GM12878 (cell line): ENCODE measurements at regions not wholly inside any gene's neighbourhood (a gene's known extent, or its start where the extent isn't known, plus 50 kb on each side); places are given as distances from the start of the nearest gene placed in this dataset.

Source experiments
- ATAC-seq: fragments of 200-7000 bp; cut with Tn5 transposase; 3 replicates; pipeline ENCODE4 v1.9.1; 2020; ENCODE audit warnings: mild to moderate bottlenecking, moderate library complexity
- BruUV-seq: library from RNA; stranded (reverse); fragments of 400-500 nt; replicated peaks from 2 replicates; lab custom pipeline; 2021; lab: Mats Ljungman, UMichigan
- CTCF ChIA-PET: fragments of 300-600 bp; sonication (Branson Sonifier 250); formaldehyde crosslinking; extraction: SDS; loops from one replicate; lab custom pipeline; 2021; ENCODE audit warnings: inconsistent platforms; lab: Yijun Ruan, JAX
- POLR2A ChIA-PET: fragments of 350-600 bp; formaldehyde crosslinking; extraction: SDS; loops from one replicate; lab custom pipeline; 2021; ENCODE audit warnings: inconsistent platforms; lab: Charles Lee
- RAD21 ChIA-PET: fragments of 300-600 bp; sonication (Branson Sonifier 250); formaldehyde crosslinking; loops from one replicate; lab custom pipeline; 2023; ENCODE audit warnings: antibody characterized with exemption; ENCODE audit not compliant: unreplicated experiment; lab: Charles Lee
- SMC1A ChIA-PET: fragments of 300-600 bp; sonication (Branson Sonifier 250); formaldehyde crosslinking; loops from one replicate; lab custom pipeline; 2023; ENCODE audit not compliant: unreplicated experiment, uncharacterized antibody; lab: Charles Lee
- DNase-seq: peaks from one replicate; pipeline ENCODE4 v3.0.0-alpha.2; 2011; ENCODE audit warnings: low read depth, low spot score
- FAIRE-seq: peaks from 3 replicates; lab custom pipeline; 2011; peaks lifted over from hg19 to GRCh38; lab: Jason Lieb, UNC
- H2AFZ ChIP-seq: 2 replicates; pipeline ENCODE4 v1.6.0; 2011; ENCODE audit warnings: low read depth, low read length, control low read depth; ENCODE audit not compliant: control insufficient read depth
- H3K27ac ChIP-seq: 2 replicates; pipeline ENCODE4 v1.5.1; 2011; ENCODE audit warnings: control low read depth; ENCODE audit not compliant: control insufficient read depth, insufficient read depth
- H3K27me3 ChIP-seq, 2 experiments: replicated peaks in 1 of 2; 2 replicates each; pipeline versions ENCODE4 v1.6.0 to v1.6.1; 2011; ENCODE audit warnings: low read length in 1 of 2; ENCODE audit not compliant: control insufficient read depth in 2 of 2, insufficient read depth in 2 of 2
- H3K36me3 ChIP-seq, 2 experiments: 2 replicates each; pipeline ENCODE4 v1.5.1; 2011; ENCODE audit warnings: low read length in 1 of 2; ENCODE audit not compliant: control insufficient read depth in 2 of 2, insufficient read depth in 2 of 2
- H3K4me1 ChIP-seq: 2 replicates; pipeline ENCODE4 v1.6.1; 2011; ENCODE audit warnings: mild to moderate bottlenecking, low read length, moderate library complexity, mixed read lengths; ENCODE audit not compliant: control insufficient read depth, insufficient read depth
- H3K4me2 ChIP-seq: 2 replicates; pipeline ENCODE4 v1.6.0; 2011; ENCODE audit warnings: control low read depth; ENCODE audit not compliant: control insufficient read depth, insufficient read depth
- H3K4me3 ChIP-seq: fragments of 200-600 bp; sonication (generic); 2 replicates; pipeline ENCODE4 v1.5.1; 2016
- H3K79me2 ChIP-seq: 2 replicates; pipeline ENCODE4 v1.6.0; 2011; ENCODE audit warnings: low read length; ENCODE audit not compliant: control insufficient read depth, insufficient read depth
- H3K9ac ChIP-seq: 2 replicates; pipeline ENCODE4 v1.8.0; 2011; ENCODE audit warnings: low read length, control low read depth, mixed read lengths; ENCODE audit not compliant: control insufficient read depth, insufficient read depth
- H3K9me3 ChIP-seq: replicated peaks from 3 replicates; pipeline ENCODE4 v1.5.1; 2011; ENCODE audit warnings: mild to moderate bottlenecking, low read length; ENCODE audit not compliant: control insufficient read depth, insufficient read depth
- H4K20me1 ChIP-seq: 2 replicates; pipeline ENCODE4 v1.6.0; 2011; ENCODE audit not compliant: control insufficient read depth, insufficient read depth
- ATF7 ChIP-seq: fragments of 450-650 bp; IDR thresholded peaks from 2 replicates; pipeline ENCODE4 v1.6.1; 2016; ENCODE audit warnings: low read depth, mild to moderate bottlenecking
- NFIC ChIP-seq: IDR thresholded peaks from 2 replicates; pipeline ENCODE4 v1.6.1; 2012; ENCODE audit warnings: low read depth, mild to moderate bottlenecking, inconsistent platforms, low read length, moderate library complexity
- NR2C1 ChIP-seq: fragments of 450-650 bp; IDR thresholded peaks from 2 replicates; pipeline ENCODE4 v1.6.1; 2017; ENCODE audit warnings: antibody characterized with exemption, mild to moderate bottlenecking, moderate library complexity
- RB1 ChIP-seq: fragments of 450-650 bp; formaldehyde crosslinking; IDR thresholded peaks from 2 replicates; pipeline ENCODE4 v1.6.1; 2017; ENCODE audit warnings: mild to moderate bottlenecking, borderline replicate concordance
- RUNX3 ChIP-seq: IDR thresholded peaks from 2 replicates; pipeline ENCODE4 v1.6.1; 2012; ENCODE audit warnings: low read length, inconsistent platforms
- SKIL ChIP-seq: fragments of 450-650 bp; IDR thresholded peaks from 2 replicates; pipeline ENCODE4 v1.6.1; 2017; ENCODE audit warnings: mild to moderate bottlenecking, low read depth, inconsistent platforms; ENCODE audit not compliant: poor library complexity, severe bottlenecking
- SRF ChIP-seq, 2 experiments: IDR thresholded peaks; 2 replicates each; pipeline ENCODE4 v1.6.1; 2011; ENCODE audit warnings: low read depth in 2 of 2, low read length in 2 of 2, mild to moderate bottlenecking in 1 of 2, moderate library complexity in 1 of 2
- TCF12 ChIP-seq: IDR thresholded peaks from 2 replicates; pipeline ENCODE4 v1.6.1; 2011; ENCODE audit warnings: low read depth, mild to moderate bottlenecking, low read length
- ZBTB11 ChIP-seq: fragments of 450-650 bp; formaldehyde crosslinking; IDR thresholded peaks from 2 replicates; pipeline ENCODE4 v1.5.0; 2022; ENCODE audit warnings: mild to moderate bottlenecking, missing genetic modification characterization
- ZNF24 ChIP-seq: fragments of 450-650 bp; IDR thresholded peaks from 2 replicates; pipeline ENCODE4 v1.6.1; 2017; ENCODE audit warnings: antibody characterized with exemption, mild to moderate bottlenecking
- WGBS: methylation state at CpG from one replicate; pipeline ENCODE4 v1.1.6; 2016; ENCODE audit warnings: low lambda C conversion rate; ENCODE audit not compliant: insufficient replicate concordance, insufficient coverage; ENCODE audit errors: missing lambda C conversion rate; 5-methylcytosine and 5-hydroxymethylcytosine counted together
- in situ Hi-C: fragments of 300-500 bp; cut with MboI; formaldehyde crosslinking; loops from 9 replicates; pipeline ENCODE4 v1.14.3; 2018; ENCODE audit warnings: mixed read lengths
- intact Hi-C: fragments of 100-400 bp; cut with micrococcal nuclease; formaldehyde crosslinking; loops from one replicate; pipeline ENCODE4 v1.14.2; 2022; ENCODE audit not compliant: unreplicated experiment

DNA sequence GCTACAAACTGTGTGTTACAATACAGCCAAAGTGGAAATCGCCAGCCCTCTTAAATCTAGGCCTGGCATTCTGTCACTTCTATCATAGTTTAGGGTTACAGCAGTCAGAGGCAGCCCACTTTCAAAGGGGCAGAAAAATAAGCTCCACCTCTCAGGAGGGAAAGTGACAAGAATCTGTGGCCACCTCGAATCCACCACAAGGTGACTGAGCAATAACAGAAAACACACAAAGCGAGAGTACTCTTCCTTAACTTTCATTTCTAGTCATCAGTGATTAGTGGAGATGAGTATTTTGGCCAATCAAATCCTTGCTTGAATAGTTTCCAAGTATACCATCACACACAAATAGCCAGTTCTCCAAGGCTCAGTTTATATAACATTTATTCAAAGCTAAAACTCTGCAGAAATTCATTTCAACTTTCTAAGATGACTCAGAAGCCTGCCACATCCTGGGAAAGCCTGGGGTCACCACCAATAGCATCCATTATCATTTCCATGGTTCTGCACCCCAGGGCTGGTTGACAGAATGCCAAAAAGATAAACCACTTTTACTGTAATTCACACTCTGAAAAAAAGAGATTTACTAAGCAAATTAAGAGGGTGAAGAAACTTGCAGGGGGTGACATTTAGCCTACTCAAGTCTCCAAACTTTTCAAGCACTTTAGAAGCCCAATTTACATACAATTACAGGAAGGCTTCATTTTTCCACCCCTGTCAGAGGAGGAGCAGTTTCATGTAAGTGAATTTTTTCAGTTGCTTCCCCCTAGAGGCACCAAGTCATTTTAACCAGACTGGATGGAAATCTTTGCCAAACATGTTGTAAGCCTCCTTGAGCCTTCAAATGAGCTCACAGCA lies 66.8 kb downstream of the SALL1 start:
- no peak overlapping the region for H3K4me3 ChIP-seq
- 0% methylated on average over 3 of the region's 3 CpGs for WGBS

More for the DNA sequence above, 66.8 kb downstream of the SALL1 start:
- Histone ChIP-seq H3K36me3 (no peaks in the 10 kb centered on the region), H4K20me1 (no peaks in the 10 kb centered on the region), H3K4me1 (peaks cover 4% of the 10 kb centered on the region; the same call in 1 of the 2 replicates), H3K4me2 (no peak overlapping the region), H3K79me2 (no peaks in the 10 kb centered on the region), H3K27ac (no peak overlapping the region), H2AFZ (no peak overlapping the region), H3K9ac (no peak overlapping the region), H3K9me3 (no peaks in the 10 kb centered on the region), H3K27me3 (no peaks in the 10 kb centered on the region)
- POLR2A ChIA-PET = no interaction called here
- intact Hi-C loops = no loop called here
- FAIRE-seq (no peak), DNase-seq (no peak), ATAC-seq (no peak; the same call in 2 of the 3 replicates)
- BruUV-seq = no TSS peak
- SMC1A ChIA-PET = no interaction called here
- TF ChIP-seq RB1 = no peak
- TF ChIP-seq SKIL = no peak
- no peak for TF ChIP-seq ATF7
- TF ChIP-seq TCF12 = no peak
- no peak; the same call in 1 of the 2 replicates for TF ChIP-seq RUNX3
- no peak for TF ChIP-seq ZBTB11
- TF ChIP-seq ZNF24 = no peak
- TF ChIP-seq SRF (IDR thresholded peaks at IDR 0.05; ENCODE audit: low read depth in 2 of 2, low read length in 2 of 2) = no peak
- TF ChIP-seq NR2C1 = no peak
- no peak for TF ChIP-seq NFIC
- in situ Hi-C loops = no loop called here
- CTCF ChIA-PET = no interaction called here
- RAD21 ChIA-PET = no interaction called here
